ENCODE measurements at regions not wholly inside any gene's neighbourhood (a gene's known extent, or its start where the extent isn't known, plus 50 kb on each side); places are given as distances from the start of the nearest gene placed in this dataset.

- no peak for TF ChIP-seq GABPA (IDR thresholded peaks at IDR 0.05; ENCODE audit: low read depth)
- TF ChIP-seq POLR2AphosphoS5 (IDR thresholded peaks at IDR 0.05; ENCODE audit: low read depth) = no peak
- no peak for TF ChIP-seq SPI1 (IDR thresholded peaks at IDR 0.05; ENCODE audit: borderline replicate concordance, low read depth)
- TF ChIP-seq, protein P1, sequence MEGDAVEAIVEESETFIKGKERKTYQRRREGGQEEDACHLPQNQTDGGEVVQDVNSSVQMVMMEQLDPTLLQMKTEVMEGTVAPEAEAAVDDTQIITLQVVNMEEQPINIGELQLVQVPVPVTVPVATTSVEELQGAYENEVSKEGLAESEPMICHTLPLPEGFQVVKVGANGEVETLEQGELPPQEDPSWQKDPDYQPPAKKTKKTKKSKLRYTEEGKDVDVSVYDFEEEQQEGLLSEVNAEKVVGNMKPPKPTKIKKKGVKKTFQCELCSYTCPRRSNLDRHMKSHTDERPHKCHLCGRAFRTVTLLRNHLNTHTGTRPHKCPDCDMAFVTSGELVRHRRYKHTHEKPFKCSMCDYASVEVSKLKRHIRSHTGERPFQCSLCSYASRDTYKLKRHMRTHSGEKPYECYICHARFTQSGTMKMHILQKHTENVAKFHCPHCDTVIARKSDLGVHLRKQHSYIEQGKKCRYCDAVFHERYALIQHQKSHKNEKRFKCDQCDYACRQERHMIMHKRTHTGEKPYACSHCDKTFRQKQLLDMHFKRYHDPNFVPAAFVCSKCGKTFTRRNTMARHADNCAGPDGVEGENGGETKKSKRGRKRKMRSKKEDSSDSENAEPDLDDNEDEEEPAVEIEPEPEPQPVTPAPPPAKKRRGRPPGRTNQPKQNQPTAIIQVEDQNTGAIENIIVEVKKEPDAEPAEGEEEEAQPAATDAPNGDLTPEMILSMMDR (IDR thresholded peaks at IDR 0.05; ENCODE audit: insufficient read depth, low read length) = no peak
- no peak for TF ChIP-seq REST (IDR thresholded peaks at IDR 0.05; ENCODE audit: insufficient replicate concordance, low read depth)
- DNase-seq (ENCODE audit: low read depth in 1 of 2, low spot score in 1 of 2) = no peak
- Histone ChIP-seq H3K4me3 (replicated peaks; ENCODE audit: insufficient read depth, low read length) (no peak overlapping the region), H3K27me3 (ENCODE audit: insufficient read depth, poor library complexity, severe bottlenecking) (no peaks in the 10 kb centered on the region), H3K27ac (replicated peaks) (no peak overlapping the region)
Observed at GRCh38 chr5:153212471-153212870, 278.0 kb upstream of the GRIA1 start.

DNA sequence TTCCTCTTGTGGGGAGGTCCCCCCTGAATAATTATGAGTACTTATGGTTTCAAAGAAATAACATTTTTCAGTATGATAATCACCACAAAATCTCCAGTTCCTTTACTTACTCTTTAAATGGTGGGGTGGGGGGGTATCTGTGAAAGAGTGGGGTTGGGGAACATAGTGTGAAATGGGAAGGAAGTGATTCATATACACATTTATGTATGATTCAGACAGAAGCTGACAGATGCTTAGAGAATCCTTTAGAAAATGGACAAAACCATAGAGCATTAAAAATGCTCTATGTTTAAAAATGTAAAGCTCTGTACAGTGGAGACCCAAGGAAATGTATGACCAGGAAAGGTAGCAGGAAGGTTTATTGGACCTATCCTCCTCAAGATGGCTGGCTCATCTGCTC lies 267.5 kb upstream of the GRIA1 start:
- H3K27ac ChIP-seq (replicated peaks) = no peak overlapping the region
- TF ChIP-seq GABPA (IDR thresholded peaks at IDR 0.05; ENCODE audit: low read depth) (no peak), POLR2AphosphoS5 (IDR thresholded peaks at IDR 0.05; ENCODE audit: low read depth) (no peak), SPI1 (IDR thresholded peaks at IDR 0.05; ENCODE audit: borderline replicate concordance, low read depth) (no peak), REST (IDR thresholded peaks at IDR 0.05; ENCODE audit: insufficient replicate concordance, low read depth) (no peak)
- TF ChIP-seq, protein P1 (IDR thresholded peaks at IDR 0.05; ENCODE audit: insufficient read depth, low read length) = no peak
- H3K4me3 ChIP-seq (replicated peaks; ENCODE audit: insufficient read depth, low read length) = no peak overlapping the region

GRCh38 chr5:153223376-153223775 lies 267.1 kb upstream of the GRIA1 start:
- no peak for DNase-seq (ENCODE audit: low read depth in 1 of 2, low spot score in 1 of 2)
- Histone ChIP-seq H3K27me3 (ENCODE audit: insufficient read depth, poor library complexity, severe bottlenecking) (no peaks in the 10 kb centered on the region), H3K4me3 (replicated peaks; ENCODE audit: insufficient read depth, low read length) (no peak overlapping the region), H3K27ac (replicated peaks) (no peak overlapping the region)
- no peak for TF ChIP-seq POLR2AphosphoS5 (IDR thresholded peaks at IDR 0.05; ENCODE audit: low read depth)

More for the DNA sequence above, 267.5 kb upstream of the GRIA1 start:
- no peaks in the 10 kb centered on the region for H3K27me3 ChIP-seq (ENCODE audit: insufficient read depth, poor library complexity, severe bottlenecking)
- no peak for DNase-seq (ENCODE audit: low read depth in 1 of 2, low spot score in 1 of 2)

DNA sequence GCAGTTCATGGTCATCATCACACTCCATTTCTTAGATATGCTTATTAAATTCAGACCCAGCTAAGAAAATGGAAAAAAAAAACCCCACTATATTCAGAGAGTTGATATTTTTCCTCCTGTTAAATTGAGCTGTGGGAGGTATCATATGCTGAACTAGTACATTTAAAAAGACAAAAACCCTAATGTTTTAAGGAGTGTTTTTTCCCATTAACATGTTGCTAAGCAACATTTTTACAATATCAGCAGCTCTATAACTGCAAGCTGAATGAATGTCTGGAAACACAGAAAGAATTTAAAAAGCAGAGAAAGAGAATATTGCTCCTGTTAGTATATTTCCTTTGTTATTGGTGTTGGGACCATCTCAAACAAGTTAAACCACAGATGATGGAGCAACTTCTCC lies 265.8 kb upstream of the GRIA1 start:
- DNase-seq (ENCODE audit: low read depth in 1 of 2, low spot score in 1 of 2) = no peak
- no peak for TF ChIP-seq GABPA (IDR thresholded peaks at IDR 0.05; ENCODE audit: low read depth)
- no peak for TF ChIP-seq REST (IDR thresholded peaks at IDR 0.05; ENCODE audit: insufficient replicate concordance, low read depth)
- TF ChIP-seq SPI1 (IDR thresholded peaks at IDR 0.05; ENCODE audit: borderline replicate concordance, low read depth) = no peak
- no peak for TF ChIP-seq POLR2AphosphoS5 (IDR thresholded peaks at IDR 0.05; ENCODE audit: low read depth)
- TF ChIP-seq, protein P1 (IDR thresholded peaks at IDR 0.05; ENCODE audit: insufficient read depth, low read length) = no peak
- Histone ChIP-seq H3K27me3 (ENCODE audit: insufficient read depth, poor library complexity, severe bottlenecking) (no peaks in the 10 kb centered on the region), H3K27ac (replicated peaks) (no peak overlapping the region), H3K4me3 (replicated peaks; ENCODE audit: insufficient read depth, low read length) (no peak overlapping the region)
